Transverse colon (tissue), 3 donors: ENCODE measurements at regions not wholly inside any gene's neighbourhood (a gene's known extent, or its start where the extent isn't known, plus 50 kb on each side); places are given as distances from the start of the nearest gene placed in this dataset.

Source experiments
- EP300 ChIP-seq: sonication (generic); formaldehyde crosslinking; IDR thresholded peaks from one replicate; pipeline ENCODE4 v1.6.1; 2017; ENCODE audit warnings: antibody characterized with exemption, low read depth
- POLR2AphosphoS5 ChIP-seq, 3 donors: sonication (generic); formaldehyde crosslinking; IDR thresholded peaks; one replicate each; pipeline ENCODE4 v1.6.1; 2016; ENCODE audit warnings: antibody characterized with exemption in 3 of 3

GRCh38 chr4:106700321-106700720, 331.7 kb upstream of the GIMD1 start:
- TF ChIP-seq POLR2AphosphoS5 (IDR thresholded peaks at IDR 0.05) (no peak), EP300 (no peak)
